ENCODE measurements at regions not wholly inside any gene's neighbourhood (a gene's known extent, or its start where the extent isn't known, plus 50 kb on each side); places are given as distances from the start of the nearest gene placed in this dataset.

DNA sequence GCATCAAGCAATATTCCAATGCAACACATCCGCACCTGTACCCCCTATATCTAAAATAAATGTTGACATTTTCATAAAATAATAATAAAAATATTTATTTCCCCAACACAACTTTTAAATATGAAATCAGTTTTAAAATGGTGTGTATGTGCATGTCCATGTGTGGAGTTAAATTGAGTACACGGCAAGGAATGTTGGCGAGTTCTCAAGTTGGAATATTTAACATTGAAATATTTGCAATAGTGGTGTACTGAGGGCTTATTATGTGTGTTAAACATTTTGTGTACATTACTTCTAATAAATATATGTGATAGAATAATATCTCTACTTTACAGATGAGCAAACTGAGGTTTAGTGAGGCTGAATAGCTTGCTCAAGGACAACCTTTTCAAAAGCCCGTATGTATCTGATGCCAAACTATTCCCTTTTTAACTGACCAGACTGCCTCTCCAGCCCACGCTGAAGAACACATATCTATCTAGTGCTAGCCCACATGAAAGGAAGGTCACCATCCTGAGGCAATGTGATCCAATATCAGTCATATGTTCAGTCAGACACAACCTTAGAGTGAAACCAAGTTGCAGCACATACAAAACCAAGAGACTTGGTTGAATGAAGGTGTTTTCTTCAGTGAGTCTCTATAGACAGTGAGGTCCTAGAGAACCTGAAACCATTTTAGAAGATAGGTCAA, 192.2 kb upstream of the CDH11 start:
- TF ChIP-seq CTCF (IDR thresholded peaks at IDR 0.05) (no peak), POLR2A (IDR thresholded peaks at IDR 0.05) (no peak)

All from Peyer's patch (tissue), 4 donors.